C4-2B (cell line): ENCODE measurements at regions not wholly inside any gene's neighbourhood (a gene's known extent, or its start where the extent isn't known, plus 50 kb on each side); places are given as distances from the start of the nearest gene placed in this dataset.

Experiments used
- ZFX ChIP-seq: fragments of 450-650 bp; IDR thresholded peaks from 2 replicates; pipeline ENCODE4 v1.6.1; 2017
- TF ChIP-seq, protein P1 (sequence below): fragments of 450-650 bp; conservative IDR thresholded peaks from 2 replicates; pipeline ENCODE4 v1.5.1; 2017; ENCODE audit warnings: mild to moderate bottlenecking

DNA sequence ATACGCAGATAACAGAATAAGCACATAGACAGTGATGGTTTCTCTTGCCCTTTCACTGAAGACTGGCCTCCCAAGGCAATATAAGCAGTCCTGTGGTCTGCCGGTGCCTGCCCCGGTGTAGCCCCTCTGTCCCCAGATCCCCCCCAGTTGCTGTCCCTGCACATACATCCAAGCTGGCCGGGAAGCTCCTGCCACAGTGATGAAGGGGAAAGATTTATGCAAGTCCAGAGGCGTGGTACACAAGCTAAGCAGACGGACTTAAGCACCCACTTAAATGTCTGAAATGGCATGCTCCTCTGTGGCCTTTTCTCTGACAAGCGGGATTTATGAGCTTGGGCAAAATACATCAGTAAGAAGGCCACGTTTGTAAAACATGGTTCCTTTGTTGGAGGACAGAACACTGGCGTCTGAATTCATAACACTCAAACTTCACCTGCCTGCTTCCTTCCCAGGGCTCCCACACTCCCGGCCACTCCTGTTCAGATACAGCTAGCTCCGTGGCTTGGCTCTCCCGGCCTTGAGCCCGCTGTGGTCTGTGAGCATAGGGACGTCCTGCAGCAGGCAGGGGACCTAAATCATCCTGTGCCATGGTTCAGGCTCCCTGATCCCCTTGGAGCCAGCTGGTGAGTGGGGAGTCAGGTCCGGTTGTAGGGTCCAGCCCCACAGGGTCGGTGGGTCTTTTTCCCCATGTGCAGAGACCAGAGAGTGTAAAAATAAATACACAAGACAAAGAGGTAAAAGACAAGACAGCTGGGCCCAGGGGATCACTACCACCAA is 61.7 kb upstream of the PPP2R2D start:
- no peak for TF ChIP-seq ZFX
- TF ChIP-seq, protein P1, sequence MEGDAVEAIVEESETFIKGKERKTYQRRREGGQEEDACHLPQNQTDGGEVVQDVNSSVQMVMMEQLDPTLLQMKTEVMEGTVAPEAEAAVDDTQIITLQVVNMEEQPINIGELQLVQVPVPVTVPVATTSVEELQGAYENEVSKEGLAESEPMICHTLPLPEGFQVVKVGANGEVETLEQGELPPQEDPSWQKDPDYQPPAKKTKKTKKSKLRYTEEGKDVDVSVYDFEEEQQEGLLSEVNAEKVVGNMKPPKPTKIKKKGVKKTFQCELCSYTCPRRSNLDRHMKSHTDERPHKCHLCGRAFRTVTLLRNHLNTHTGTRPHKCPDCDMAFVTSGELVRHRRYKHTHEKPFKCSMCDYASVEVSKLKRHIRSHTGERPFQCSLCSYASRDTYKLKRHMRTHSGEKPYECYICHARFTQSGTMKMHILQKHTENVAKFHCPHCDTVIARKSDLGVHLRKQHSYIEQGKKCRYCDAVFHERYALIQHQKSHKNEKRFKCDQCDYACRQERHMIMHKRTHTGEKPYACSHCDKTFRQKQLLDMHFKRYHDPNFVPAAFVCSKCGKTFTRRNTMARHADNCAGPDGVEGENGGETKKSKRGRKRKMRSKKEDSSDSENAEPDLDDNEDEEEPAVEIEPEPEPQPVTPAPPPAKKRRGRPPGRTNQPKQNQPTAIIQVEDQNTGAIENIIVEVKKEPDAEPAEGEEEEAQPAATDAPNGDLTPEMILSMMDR = no peak
